Ramos (cell line): ENCODE measurements at regions not wholly inside any gene's neighbourhood (a gene's known extent, or its start where the extent isn't known, plus 50 kb on each side); places are given as distances from the start of the nearest gene placed in this dataset.

Source experiments
- in situ Hi-C: fragments of 300-500 bp; cut with MboI; formaldehyde crosslinking; loops from one replicate; pipeline ENCODE4 v1.14.3; 2022; ENCODE audit warnings: low sequenced_read_pairs; ENCODE audit not compliant: unreplicated experiment

DNA sequence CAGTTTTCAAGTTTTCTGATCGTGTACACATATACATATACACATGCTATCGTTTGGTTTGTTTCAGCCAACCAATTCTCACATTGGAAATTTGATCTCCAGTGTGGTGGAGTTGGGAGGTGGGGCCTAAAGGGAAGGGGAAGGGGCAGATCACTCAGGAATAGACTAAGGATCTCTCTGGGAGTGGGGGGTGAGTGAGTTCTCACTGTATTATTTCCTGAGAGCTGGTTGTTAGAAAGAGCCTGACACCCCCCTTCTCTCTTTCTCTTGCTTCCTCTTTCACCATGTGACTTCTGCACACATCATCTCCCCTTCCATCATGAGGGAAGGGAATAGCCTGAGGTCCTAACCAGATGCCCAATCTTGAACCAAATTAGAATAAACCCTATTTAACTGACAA is 551.7 kb downstream of the MAT2B start:
- in situ Hi-C loops: no loop called here

DNA sequence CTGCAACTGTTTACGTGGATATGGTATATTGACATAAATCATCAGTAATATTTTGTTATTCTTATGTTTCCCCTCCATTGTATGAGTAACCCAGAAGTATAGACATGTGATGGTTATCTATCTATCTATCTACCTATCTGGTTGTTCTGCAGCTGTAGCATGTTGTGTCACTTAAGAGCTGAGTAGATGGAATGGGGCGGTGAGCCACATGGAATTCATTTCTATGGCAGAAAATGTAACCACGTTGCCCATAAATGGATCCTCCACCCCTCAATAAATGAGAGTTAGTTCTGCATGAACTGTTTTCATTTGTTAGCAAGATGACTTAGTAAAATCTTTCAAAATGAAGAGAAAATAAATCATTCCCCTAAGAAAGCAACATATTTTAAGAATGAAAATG is 553.2 kb downstream of the MAT2B start:
- in situ Hi-C loops: no loop called here

DNA sequence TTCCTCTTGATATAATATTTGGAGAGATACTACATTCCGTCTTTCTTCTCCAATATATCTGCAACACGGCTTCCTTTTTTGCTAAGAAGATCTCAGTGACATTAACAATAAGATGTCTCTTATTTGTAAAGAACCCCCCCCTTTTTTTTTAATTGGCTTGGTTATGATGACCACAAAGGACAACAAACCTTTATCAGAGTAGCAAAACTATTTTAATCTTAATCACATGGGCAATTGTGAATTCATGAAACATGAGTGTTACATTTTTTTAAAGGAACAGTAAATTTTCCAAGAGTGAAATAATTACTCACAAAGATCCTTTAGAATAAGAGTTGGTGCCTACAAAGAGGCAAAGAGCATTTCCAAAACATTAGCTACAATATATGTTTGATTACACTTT is 554.1 kb downstream of the MAT2B start:
- in situ Hi-C loops: no loop called here

- in situ Hi-C loops: no loop called here
Measured at GRCh38 chr5:164060786-164061355, 555.5 kb downstream of the MAT2B start.

DNA sequence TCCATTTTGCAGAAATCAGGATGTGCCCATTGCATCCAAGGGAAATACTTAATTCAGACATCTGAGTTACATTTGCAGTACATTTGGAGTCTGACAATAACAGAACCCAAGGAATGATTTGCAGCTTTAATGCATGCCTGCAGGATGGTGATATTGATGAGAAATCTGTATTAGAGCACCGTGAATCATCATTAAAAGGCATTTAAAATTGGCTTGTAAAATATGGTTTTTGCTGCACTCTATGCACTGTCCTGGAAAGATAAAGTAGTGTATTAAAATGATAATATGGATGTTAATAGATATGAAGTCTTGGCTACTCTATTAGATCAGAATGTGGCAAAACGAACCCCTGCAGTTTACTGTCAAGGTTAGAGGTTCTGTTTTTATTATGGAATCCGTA is 556.9 kb downstream of the MAT2B start:
- in situ Hi-C loops: no loop called here

DNA sequence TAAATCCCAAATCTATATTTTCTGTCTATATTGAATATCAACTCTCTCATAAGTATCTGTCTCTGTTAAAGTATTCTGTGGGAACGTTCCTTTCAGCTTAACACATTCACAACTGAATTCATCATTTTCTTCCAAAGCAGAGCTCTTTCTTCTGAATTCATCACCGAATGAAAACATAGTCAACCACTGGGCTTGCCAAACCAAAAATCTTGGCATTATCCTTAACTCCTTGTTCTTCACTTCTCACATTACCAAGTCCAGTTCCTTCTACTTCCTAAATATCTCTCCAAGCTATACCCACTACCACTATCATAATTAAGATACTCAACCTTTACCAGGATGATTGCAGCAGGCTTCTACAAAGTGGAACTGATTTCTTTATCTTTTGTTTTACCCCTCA is 559.8 kb downstream of the MAT2B start:
- in situ Hi-C loops: no loop called here

DNA sequence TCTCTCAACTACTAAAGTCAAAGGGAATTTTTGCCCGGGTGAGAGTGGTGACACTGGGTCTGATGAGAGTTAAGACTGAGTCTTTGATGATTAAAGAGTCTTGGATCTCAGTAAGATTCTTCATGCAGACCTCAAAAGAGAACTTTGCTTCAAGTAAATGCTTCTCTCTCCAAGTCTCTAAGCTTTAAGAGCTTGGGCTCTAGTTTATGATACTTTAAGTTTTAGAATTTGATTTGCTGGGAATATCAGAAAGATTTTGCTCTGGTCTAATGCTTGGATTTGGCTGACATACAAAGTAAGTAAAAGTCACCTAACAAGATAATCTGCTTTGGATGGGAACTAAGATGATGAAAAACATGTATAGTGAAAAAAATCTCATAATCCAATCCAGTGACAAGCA is 566.3 kb downstream of the MAT2B start:
- in situ Hi-C loops: no loop called here

- in situ Hi-C loops: no loop called here
Measured at GRCh38 chr5:164073081-164073480, 567.7 kb downstream of the MAT2B start.

GRCh38 chr5:164076556-164076955 is 571.1 kb downstream of the MAT2B start:
- in situ Hi-C loops: no loop called here

DNA sequence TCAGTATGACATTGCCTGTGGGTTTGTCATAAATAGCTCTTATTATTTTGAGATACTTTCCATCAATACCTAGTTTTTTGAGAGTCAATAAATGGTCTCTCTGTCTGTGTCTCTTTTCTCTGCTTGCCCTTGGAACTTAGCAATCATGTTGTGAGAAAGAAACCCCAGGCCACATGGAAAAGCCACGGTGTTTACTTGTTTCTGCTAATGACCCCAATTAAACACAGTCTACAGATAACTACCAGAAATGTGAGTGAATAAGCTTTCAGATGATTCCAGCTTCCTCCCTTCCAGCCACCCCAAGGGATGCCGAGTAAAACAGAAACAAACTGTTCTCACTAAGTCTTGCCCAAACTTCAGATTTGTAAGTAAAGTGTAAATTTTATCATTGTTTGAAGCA is 584.9 kb downstream of the MAT2B start:
- in situ Hi-C loops: no loop called here

GRCh38 chr5:164091836-164092235 is 586.4 kb downstream of the MAT2B start:
- in situ Hi-C loops: no loop called here

GRCh38 chr5:164094291-164094690 is 588.9 kb downstream of the MAT2B start:
- in situ Hi-C loops: no loop called here

- in situ Hi-C loops: no loop called here
Measured at GRCh38 chr5:164097749-164098148, 592.3 kb downstream of the MAT2B start.

- in situ Hi-C loops: no loop called here
Measured at GRCh38 chr5:164098531-164098930, 593.1 kb downstream of the MAT2B start.

- in situ Hi-C loops: no loop called here
Measured at GRCh38 chr5:164098979-164099378, 593.6 kb downstream of the MAT2B start.

DNA sequence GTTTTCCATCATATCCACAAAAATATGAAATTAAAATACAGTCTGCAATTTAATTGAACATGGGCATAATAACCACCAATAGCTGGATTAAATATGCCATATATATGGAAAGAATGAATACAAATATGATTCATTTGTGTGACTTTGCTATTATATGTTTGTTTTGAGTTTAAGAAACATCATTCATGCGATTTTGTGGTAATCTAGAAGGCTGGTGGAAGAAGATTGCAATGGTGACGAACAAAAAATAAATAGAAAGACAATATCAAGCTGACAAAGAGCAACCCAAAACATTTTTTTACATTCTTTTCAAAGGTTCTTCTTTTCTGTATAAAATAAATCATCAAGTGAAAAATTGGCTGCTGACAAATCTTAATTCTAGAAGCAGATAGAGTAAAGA is 610.0 kb downstream of the MAT2B start:
- in situ Hi-C loops: no loop called here

DNA sequence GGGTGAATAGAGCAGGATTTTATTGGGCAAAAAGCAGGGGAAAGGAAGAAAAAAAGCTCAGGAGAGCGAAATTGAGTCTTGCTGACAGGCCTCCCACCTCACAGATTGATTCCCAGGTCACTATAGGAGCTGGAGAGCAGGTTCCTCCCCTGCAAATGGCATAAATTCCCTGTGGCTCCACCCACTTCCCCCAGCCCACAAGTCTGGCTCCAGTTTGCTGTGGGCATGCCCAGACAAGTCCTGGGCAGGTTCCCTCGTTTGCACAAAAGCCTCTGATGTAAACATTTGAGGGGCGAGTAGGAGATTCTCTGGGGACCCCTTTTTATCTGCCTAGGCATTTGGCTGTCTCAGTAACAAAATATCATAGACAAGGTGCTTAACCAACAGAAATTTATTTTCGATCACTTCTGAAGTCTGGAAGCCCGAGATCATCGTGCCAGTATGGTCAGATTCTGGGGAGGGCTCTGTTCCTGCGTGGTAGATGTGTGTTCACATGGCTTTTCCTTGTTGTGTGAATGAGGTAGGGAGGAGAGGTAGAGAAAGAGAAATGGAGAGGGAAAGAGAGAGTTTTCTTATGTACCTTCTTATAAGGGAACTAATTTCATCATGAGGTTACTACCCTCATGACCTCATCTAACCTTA is 614.5 kb downstream of the MAT2B start:
- in situ Hi-C loops: no loop called here

- in situ Hi-C loops: no loop called here
Measured at GRCh38 chr5:164127527-164127926, 622.1 kb downstream of the MAT2B start.

DNA sequence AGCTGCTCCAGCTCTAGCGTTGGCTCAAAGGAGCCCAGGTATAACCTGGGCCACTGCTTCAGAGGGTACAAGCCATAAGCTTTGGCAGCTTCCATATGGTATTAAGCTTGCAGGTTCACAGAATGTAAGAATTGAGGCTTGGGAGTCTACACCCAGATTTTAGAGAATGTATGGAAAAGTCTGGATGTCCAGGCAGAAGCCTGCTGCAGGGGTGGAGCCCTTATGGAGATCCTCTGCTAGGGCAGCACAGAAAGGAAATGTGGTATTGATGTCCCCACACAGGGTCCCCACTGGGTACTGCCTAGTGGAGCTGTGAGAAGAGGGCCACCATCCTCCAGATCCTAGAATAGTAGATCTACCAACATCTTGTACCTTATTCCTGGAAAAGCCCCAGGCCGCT is 626.9 kb downstream of the MAT2B start:
- in situ Hi-C loops: no loop called here

DNA sequence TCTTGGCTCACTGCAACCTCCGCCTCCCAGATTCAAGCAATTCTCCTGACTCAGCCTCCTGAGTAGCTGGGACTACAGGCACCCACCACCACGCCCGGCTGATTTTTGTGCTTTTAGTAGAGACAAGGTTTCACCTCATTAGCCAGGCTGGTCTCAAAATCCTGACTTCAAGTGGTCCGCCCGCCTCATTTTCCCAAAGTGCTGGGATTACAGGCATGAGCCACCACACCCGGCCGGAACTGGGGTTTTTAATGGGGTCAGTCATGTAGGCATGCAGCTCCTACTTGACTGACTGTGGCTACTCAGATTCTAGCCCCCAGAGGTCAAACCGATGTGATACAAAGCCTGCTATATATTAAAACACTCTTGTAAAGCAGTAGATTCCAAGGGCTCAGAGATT is 631.7 kb downstream of the MAT2B start:
- in situ Hi-C loops: no loop called here

- in situ Hi-C loops: no loop called here
Measured at GRCh38 chr5:164139423-164139822, 634.0 kb downstream of the MAT2B start.

- in situ Hi-C loops: no loop called here
Measured at GRCh38 chr5:164145458-164145857, 640.0 kb downstream of the MAT2B start.
